Gastrocnemius medialis (tissue), 4 donors: ENCODE measurements at regions not wholly inside any gene's neighbourhood (a gene's known extent, or its start where the extent isn't known, plus 50 kb on each side); places are given as distances from the start of the nearest gene placed in this dataset.

ENCODE experiments used
- ATAC-seq, 2 donors: fragments of 150-250 bp; one replicate each; pipeline ENCODE4 v1.9.1; 2016
- DNase-seq, 2 donors: peaks; one replicate each; pipeline ENCODE4 v3.0.0-alpha.2; 2019
- H3K27ac ChIP-seq, 4 donors: fragments of 200-600 bp; sonication (generic); 1 replicate in 1 of 4; 2 replicates in 3 of 4; pipeline ENCODE4 v1.5.1; 2016 to 2018; ENCODE audit warnings: mild to moderate bottlenecking in 2 of 4, moderate library complexity in 1 of 4
- H3K27me3 ChIP-seq, 3 donors: fragments of 200-600 bp; sonication (generic) in 2 of 3; 1 replicate in 1 of 3; 2 replicates in 2 of 3; pipeline versions ENCODE4 v1.5.1 to v1.6.0; 2016 to 2019; ENCODE audit warnings: mild to moderate bottlenecking in 1 of 3, moderate library complexity in 1 of 3
- H3K36me3 ChIP-seq, 2 donors: fragments of 200-600 bp; sonication (generic) in 1 of 2; one replicate each; pipeline ENCODE4 v1.5.1; 2017 to 2018
- H3K4me1 ChIP-seq, 2 donors: fragments of 200-600 bp; sonication (generic) in 1 of 2; one replicate each; pipeline ENCODE4 v1.5.1; 2016 to 2017; ENCODE audit warnings: mild to moderate bottlenecking in 2 of 2
- H3K4me3 ChIP-seq, 4 donors: fragments of 200-600 bp; sonication (generic) in 3 of 4; 1 replicate in 1 of 4; 2 replicates in 3 of 4; pipeline ENCODE4 v1.5.1; 2016 to 2019; ENCODE audit warnings: mild to moderate bottlenecking in 2 of 4
- H3K9me3 ChIP-seq, 3 donors: fragments of 200-600 bp; sonication (generic) in 2 of 3; 1 replicate in 1 of 3; 2 replicates in 2 of 3; pipeline ENCODE4 v1.5.1; 2016 to 2019
- POLR2A ChIP-seq, 2 donors: fragments of 450-650 bp; IDR thresholded peaks; one replicate each; pipeline ENCODE4 v1.6.1; 2017; ENCODE audit warnings: antibody characterized with exemption in 2 of 2, mild to moderate bottlenecking in 2 of 2, moderate library complexity in 2 of 2
- in situ Hi-C, 4 donors: fragments of 200-750 bp; cut with MboI; loops; one replicate each; pipeline versions ENCODE4 v1.15.0 to v1.8.0; 2017; ENCODE audit warnings: low sequenced_read_pairs in 4 of 4
- intact Hi-C: fragments of 100-400 bp; cut with DNase I; formaldehyde crosslinking; loops from one replicate; pipeline ENCODE4 v1.15.1; 2023; ENCODE audit warnings: low total_unique reads
- TF ChIP-seq, protein P1 (sequence below), 5 experiments: fragments of 450-650 bp in 3 of 5; fragments of 200-600 bp in 2 of 5; sonication (generic) in 2 of 5; IDR thresholded peaks in 4 of 5; conservative IDR thresholded peaks in 1 of 5; 1 replicate in 4 of 5; 2 replicates in 1 of 5; pipeline ENCODE4 v1.5.1; 2016 to 2019; ENCODE audit warnings: antibody characterized with exemption in 5 of 5, mild to moderate bottlenecking in 3 of 5, moderate library complexity in 3 of 5

DNA sequence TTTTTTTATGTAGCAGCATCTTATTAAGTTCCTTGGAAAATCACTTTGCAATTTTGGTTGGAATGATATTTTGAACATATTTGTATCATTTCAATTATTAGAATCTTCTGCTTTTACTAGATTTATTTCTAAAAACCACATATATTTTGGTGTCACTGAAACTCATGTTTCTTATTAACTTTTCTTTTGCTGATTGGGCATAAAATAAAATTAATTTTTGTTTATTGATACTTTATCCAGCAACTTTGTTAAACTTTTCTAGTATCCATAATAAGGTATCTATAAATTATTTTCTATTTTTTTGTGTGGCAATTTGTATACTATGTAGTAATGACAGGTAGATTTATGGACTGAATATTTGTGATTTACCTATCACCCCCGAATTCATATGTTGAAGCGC lies 556.4 kb upstream of the ATXN8OS start:
- H3K9me3 ChIP-seq: no peaks in the 10 kb centered on the region
- intact Hi-C loops (no loop called here), in situ Hi-C loops (no loop called here)
- DNase-seq: no peak
- no peak overlapping the region for H3K4me3 ChIP-seq
- no peaks in the 10 kb centered on the region for H3K27me3 ChIP-seq
- no peak overlapping the region for H3K27ac ChIP-seq
- no peaks in the 10 kb centered on the region for H3K4me1 ChIP-seq
- no peak for ATAC-seq
- H3K36me3 ChIP-seq: no peaks in the 10 kb centered on the region
- TF ChIP-seq POLR2A (IDR thresholded peaks at IDR 0.05): no peak
- TF ChIP-seq, protein P1, sequence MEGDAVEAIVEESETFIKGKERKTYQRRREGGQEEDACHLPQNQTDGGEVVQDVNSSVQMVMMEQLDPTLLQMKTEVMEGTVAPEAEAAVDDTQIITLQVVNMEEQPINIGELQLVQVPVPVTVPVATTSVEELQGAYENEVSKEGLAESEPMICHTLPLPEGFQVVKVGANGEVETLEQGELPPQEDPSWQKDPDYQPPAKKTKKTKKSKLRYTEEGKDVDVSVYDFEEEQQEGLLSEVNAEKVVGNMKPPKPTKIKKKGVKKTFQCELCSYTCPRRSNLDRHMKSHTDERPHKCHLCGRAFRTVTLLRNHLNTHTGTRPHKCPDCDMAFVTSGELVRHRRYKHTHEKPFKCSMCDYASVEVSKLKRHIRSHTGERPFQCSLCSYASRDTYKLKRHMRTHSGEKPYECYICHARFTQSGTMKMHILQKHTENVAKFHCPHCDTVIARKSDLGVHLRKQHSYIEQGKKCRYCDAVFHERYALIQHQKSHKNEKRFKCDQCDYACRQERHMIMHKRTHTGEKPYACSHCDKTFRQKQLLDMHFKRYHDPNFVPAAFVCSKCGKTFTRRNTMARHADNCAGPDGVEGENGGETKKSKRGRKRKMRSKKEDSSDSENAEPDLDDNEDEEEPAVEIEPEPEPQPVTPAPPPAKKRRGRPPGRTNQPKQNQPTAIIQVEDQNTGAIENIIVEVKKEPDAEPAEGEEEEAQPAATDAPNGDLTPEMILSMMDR (IDR thresholded peaks at IDR 0.05 in 4 of 5, conservative IDR thresholded peaks at IDR 0.05 in 1 of 5): no peak

DNA sequence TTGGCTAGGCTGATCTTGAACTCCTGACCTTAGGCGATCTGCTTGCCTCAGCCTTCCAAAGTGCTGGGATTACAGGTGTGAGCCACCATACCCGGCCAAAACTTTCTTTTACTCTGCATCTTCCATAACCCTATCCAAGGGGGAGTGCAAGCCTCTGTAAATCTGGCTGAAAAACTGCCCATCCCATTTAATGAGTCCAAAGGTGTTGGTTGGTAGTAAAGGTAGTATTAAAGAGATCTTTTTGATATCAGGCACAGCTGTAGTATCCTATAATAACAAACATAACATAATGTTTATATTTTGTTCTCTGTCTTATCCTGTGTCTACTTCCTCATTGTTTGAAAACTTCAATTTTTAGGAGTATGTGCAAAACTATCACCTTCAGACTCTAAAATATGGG lies 559.8 kb upstream of the ATXN8OS start:
- H3K4me1 ChIP-seq: no peaks in the 10 kb centered on the region
- no peaks in the 10 kb centered on the region for H3K36me3 ChIP-seq
- H3K4me3 ChIP-seq: no peak overlapping the region
- intact Hi-C loops: no loop called here
- H3K27ac ChIP-seq: no peak overlapping the region
- DNase-seq (no peak), ATAC-seq (no peak)
- no peaks in the 10 kb centered on the region for H3K9me3 ChIP-seq
- in situ Hi-C loops: loop anchor here in 1 of 4 donors (25.0 kb wide), 1 partner anchor 1015 kb away; no protein-coding TSS in a partner anchor
- TF ChIP-seq, protein P1 (IDR thresholded peaks at IDR 0.05 in 4 of 5, conservative IDR thresholded peaks at IDR 0.05 in 1 of 5): no peak
- no peak for TF ChIP-seq POLR2A (IDR thresholded peaks at IDR 0.05)
- no peaks in the 10 kb centered on the region for H3K27me3 ChIP-seq

DNA sequence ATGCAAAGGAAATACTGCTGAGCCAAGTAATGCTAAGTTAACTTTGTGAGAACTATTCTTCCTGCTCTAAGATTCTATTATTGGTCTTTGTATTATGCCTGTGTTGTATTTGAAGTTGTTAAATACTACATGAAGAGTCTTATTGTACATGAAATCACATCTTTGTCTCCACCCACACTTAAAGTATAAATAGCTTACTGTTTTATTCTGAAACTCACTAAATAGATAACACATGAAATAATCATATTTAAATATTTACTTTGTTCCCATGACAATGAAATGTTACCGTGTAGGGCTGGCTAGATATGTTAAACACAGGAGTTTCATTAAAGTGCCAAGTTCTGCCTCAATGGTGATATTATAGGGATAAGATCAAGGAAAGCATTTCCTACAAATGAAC lies 562.1 kb upstream of the ATXN8OS start:
- Histone ChIP-seq H3K9me3 (no peaks in the 10 kb centered on the region), H3K27me3 (no peaks in the 10 kb centered on the region), H3K4me3 (no peak overlapping the region), H3K4me1 (no peaks in the 10 kb centered on the region), H3K36me3 (no peaks in the 10 kb centered on the region), H3K27ac (no peak overlapping the region)
- DNase-seq (no peak), ATAC-seq (no peak)
- in situ Hi-C loops (loop anchor here in 1 of 4 donors (25.0 kb wide), 1 partner anchor 1017 kb away; no protein-coding TSS in a partner anchor), intact Hi-C loops (no loop called here)
- no peak for TF ChIP-seq POLR2A (IDR thresholded peaks at IDR 0.05)
- TF ChIP-seq, protein P1 (IDR thresholded peaks at IDR 0.05 in 4 of 5, conservative IDR thresholded peaks at IDR 0.05 in 1 of 5): no peak

DNA sequence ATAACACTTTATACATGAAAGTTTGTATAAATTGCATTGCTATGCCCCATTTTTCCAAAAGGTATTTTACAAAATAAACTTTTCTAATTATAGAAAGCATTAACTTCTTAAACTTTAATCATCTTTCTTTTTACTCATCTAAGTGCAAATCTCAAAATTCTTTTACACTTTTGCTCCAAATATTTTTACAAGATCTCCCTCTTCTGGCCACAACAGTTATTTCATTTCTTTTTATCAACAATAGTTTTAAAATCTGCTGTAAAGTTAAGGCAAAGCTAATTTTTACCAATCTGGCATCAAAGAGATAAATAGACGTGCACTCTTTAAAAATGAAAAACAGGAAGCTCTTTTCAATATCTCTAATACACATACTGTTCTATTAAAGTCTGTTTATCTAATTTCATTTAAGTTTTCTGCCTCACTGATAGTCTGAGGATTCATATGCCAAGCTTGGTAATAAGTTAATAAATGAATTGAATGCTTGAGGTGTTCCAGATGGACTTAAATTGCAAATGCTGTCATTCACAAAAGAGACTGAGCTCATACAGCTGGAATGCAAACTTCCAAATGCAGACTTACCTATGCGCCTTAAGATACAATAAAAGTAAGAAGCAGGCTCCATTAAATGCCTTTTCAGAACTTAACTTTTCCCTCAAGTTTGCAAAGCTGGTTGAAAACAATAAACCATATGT lies 583.0 kb upstream of the ATXN8OS start:
- H3K27ac ChIP-seq: no peak overlapping the region
- H3K9me3 ChIP-seq: no peaks in the 10 kb centered on the region
- H3K36me3 ChIP-seq: no peaks in the 10 kb centered on the region
- in situ Hi-C loops: loop anchor here in 1 of 4 donors (25.0 kb wide), 1 partner anchor 1038 kb away; no protein-coding TSS in a partner anchor
- no peaks in the 10 kb centered on the region for H3K4me1 ChIP-seq
- TF ChIP-seq, protein P1 (IDR thresholded peaks at IDR 0.05 in 4 of 5, conservative IDR thresholded peaks at IDR 0.05 in 1 of 5): no peak
- TF ChIP-seq POLR2A (IDR thresholded peaks at IDR 0.05): no peak
- ATAC-seq (no peak), DNase-seq (no peak)
- H3K27me3 ChIP-seq: no peaks in the 10 kb centered on the region
- intact Hi-C loops: no loop called here
- H3K4me3 ChIP-seq: no peak overlapping the region
